HepG2 (cell line): ENCODE measurements at regions not wholly inside any gene's neighbourhood (a gene's known extent, or its start where the extent isn't known, plus 50 kb on each side); places are given as distances from the start of the nearest gene placed in this dataset.

Experiments used
- ATAC-seq: fragments of 200-7000 bp; cut with Tn5 transposase; 3 replicates; pipeline ENCODE4 v1.9.1; 2020; ENCODE audit warnings: mild to moderate bottlenecking, moderate library complexity
- BruUV-seq: library from RNA; stranded (reverse); fragments of 400-500 nt; replicated peaks from 2 replicates; lab custom pipeline; 2021; lab: Mats Ljungman, UMichigan
- CTCF ChIA-PET: fragments of 300-600 bp; formaldehyde crosslinking; extraction: SDS; loops from one replicate; lab custom pipeline; 2021; ENCODE audit warnings: low total read pairs, inconsistent platforms, low intra/inter-chr PET ratio; lab: Yijun Ruan, JAX
- POLR2A ChIA-PET: fragments of 350-600 bp; sonication (Branson Sonifier 250); formaldehyde crosslinking; loops from one replicate; lab custom pipeline; 2020; ENCODE audit warnings: antibody characterized with exemption, inconsistent platforms; lab: Yijun Ruan, JAX
- DNase-seq: peaks from one replicate; pipeline ENCODE4 v3.0.0-alpha.2; 2015; ENCODE audit warnings: low spot score
- FAIRE-seq: peaks from 3 replicates; lab custom pipeline; 2011; peaks lifted over from hg19 to GRCh38; lab: Jason Lieb, UNC
- H2AFZ ChIP-seq: one replicate; pipeline ENCODE4 v1.6.1; 2011; ENCODE audit warnings: low read length, inconsistent platforms
- H3K27ac ChIP-seq: fragments of 300-600 bp; 3 replicates; pipeline ENCODE4 v1.8.0; 2011; ENCODE audit warnings: mixed run types, mild to moderate bottlenecking, mixed read lengths, low read length, inconsistent platforms; ENCODE audit not compliant: insufficient read depth; ENCODE audit errors: extremely low read length
- H3K27me3 ChIP-seq, 2 experiments: fragments of 200-600 bp in 1 of 2; 2 replicates in 1 of 2; 3 replicates in 1 of 2; pipeline versions ENCODE4 v1.6.0 to v1.8.0; 2011; ENCODE audit warnings: low read length in 2 of 2, mild to moderate bottlenecking in 2 of 2, moderate library complexity in 2 of 2, inconsistent platforms in 1 of 2; ENCODE audit not compliant: insufficient read depth in 2 of 2, control insufficient read depth in 1 of 2
- H3K36me3 ChIP-seq, 2 experiments: fragments of 200-600 bp in 1 of 2; replicated peaks in 1 of 2; 2 replicates in 1 of 2; 3 replicates in 1 of 2; pipeline versions ENCODE4 v1.5.1 to v1.8.0; 2011; ENCODE audit warnings: low read length in 2 of 2, inconsistent platforms in 1 of 2; ENCODE audit not compliant: insufficient read depth in 2 of 2, control insufficient read depth in 1 of 2
- H3K4me1 ChIP-seq: 2 replicates; pipeline ENCODE4 v1.5.1; 2012; ENCODE audit warnings: low read length, inconsistent platforms; ENCODE audit not compliant: insufficient read depth
- H3K4me2 ChIP-seq: 2 replicates; pipeline ENCODE4 v1.6.0; 2011; ENCODE audit warnings: low read depth, low read length, inconsistent platforms
- H3K4me3 ChIP-seq, 3 experiments: fragments of 200-600 bp in 1 of 3; sonication (generic), shearing (Covaris generic) in 1 of 3; replicated peaks in 1 of 3; 2 replicates each; pipeline ENCODE4 v1.5.1; 2011 to 2016; ENCODE audit warnings: low read length in 3 of 3, inconsistent platforms in 2 of 3, low read depth in 2 of 3, mild to moderate bottlenecking in 2 of 3, control low read depth in 1 of 3, mixed read lengths in 1 of 3; ENCODE audit not compliant: insufficient read depth in 1 of 3
- H3K79me2 ChIP-seq: one replicate; pipeline ENCODE4 v1.6.1; 2011; ENCODE audit warnings: low read length, inconsistent platforms; ENCODE audit not compliant: insufficient read depth
- H3K9ac ChIP-seq: 2 replicates; pipeline ENCODE4 v1.6.0; 2011; ENCODE audit warnings: mild to moderate bottlenecking, low read depth, low read length, inconsistent platforms; ENCODE audit not compliant: insufficient read depth
- H3K9me3 ChIP-seq: 2 replicates; pipeline ENCODE4 v1.5.1; 2012; ENCODE audit warnings: mild to moderate bottlenecking, low read length
- H4K20me1 ChIP-seq: 2 replicates; pipeline ENCODE4 v1.6.0; 2011; ENCODE audit warnings: inconsistent platforms, mild to moderate bottlenecking, low read length, moderate library complexity; ENCODE audit not compliant: insufficient read depth
- HNRNPL ChIP-seq: fragments of 200-400 bp; formaldehyde crosslinking; IDR thresholded peaks from 2 replicates; pipeline ENCODE4 v1.6.1; 2017; ENCODE audit warnings: mild to moderate bottlenecking, low read depth, low read length
- KDM4B ChIP-seq: sonication (generic); formaldehyde crosslinking; IDR thresholded peaks from 2 replicates; pipeline ENCODE4 v1.4.0; 2020; ENCODE audit warnings: missing genetic modification reagents
- NBN ChIP-seq: fragments of 450-650 bp; conservative IDR thresholded peaks from 2 replicates; pipeline ENCODE4 v1.6.1; 2017
- NPAS2 ChIP-seq: sonication (generic); formaldehyde crosslinking; IDR thresholded peaks from 2 replicates; pipeline ENCODE4 v1.8.0; 2022; ENCODE audit warnings: mild to moderate bottlenecking, missing genetic modification reagents, borderline replicate concordance
- PLRG1 ChIP-seq: fragments of 450-650 bp; conservative IDR thresholded peaks from 2 replicates; pipeline ENCODE4 v1.6.1; 2016
- RNF2 ChIP-seq: fragments of 450-650 bp; conservative IDR thresholded peaks from 2 replicates; pipeline ENCODE4 v1.6.1; 2016; ENCODE audit warnings: low read depth
- ZFX ChIP-seq: sonication (generic); formaldehyde crosslinking; IDR thresholded peaks from 2 replicates; pipeline ENCODE4 v1.4.0; 2020; ENCODE audit warnings: mild to moderate bottlenecking, low read depth, missing genetic modification reagents, moderate library complexity
- ZKSCAN1 ChIP-seq: fragments of 150-350 bp; IDR thresholded peaks from 2 replicates; pipeline ENCODE4 v1.6.1; 2014; ENCODE audit warnings: low read length
- ZNF296 ChIP-seq: sonication (generic); formaldehyde crosslinking; conservative IDR thresholded peaks from 2 replicates; pipeline ENCODE4 v1.5.0; 2020; ENCODE audit warnings: mild to moderate bottlenecking, missing genetic modification reagents
- ZNF746 ChIP-seq: sonication (generic); formaldehyde crosslinking; IDR thresholded peaks from 2 replicates; pipeline ENCODE4 v1.8.0; 2022; ENCODE audit warnings: mild to moderate bottlenecking, missing genetic modification reagents
- ZNF75D ChIP-seq: sonication (generic); formaldehyde crosslinking; IDR thresholded peaks from 2 replicates; pipeline ENCODE4 v1.8.1; 2023; ENCODE audit warnings: missing genetic modification reagents, mild to moderate bottlenecking, borderline replicate concordance
- ZNF766 ChIP-seq: sonication (generic); formaldehyde crosslinking; IDR thresholded peaks from 2 replicates; pipeline ENCODE4 v1.5.0; 2020; ENCODE audit warnings: missing genetic modification reagents, borderline replicate concordance
- ZNF782 ChIP-seq: sonication (generic); formaldehyde crosslinking; IDR thresholded peaks from 2 replicates; pipeline ENCODE4 v1.4.0; 2020; ENCODE audit warnings: missing genetic modification reagents, mild to moderate bottlenecking, borderline replicate concordance
- WGBS: methylation state at CpG from one replicate; pipeline ENCODE4 v1.1.6; 2017; ENCODE audit warnings: low lambda C conversion rate; 5-methylcytosine and 5-hydroxymethylcytosine counted together
- in situ Hi-C: cut with HindIII; loops from 2 replicates; pipeline ENCODE4 v1.10.0; 2017; ENCODE audit warnings: low pct_unique_long_range_greater_than_20kb; ENCODE audit not compliant: extremely low pct_ligation_motif_present
- intact Hi-C: fragments of 100-400 bp; cut with micrococcal nuclease; formaldehyde crosslinking; loops from one replicate; pipeline ENCODE4 v1.10.0; 2022; ENCODE audit not compliant: unreplicated experiment
- TF ChIP-seq, protein P1 (sequence below): sonication (generic); formaldehyde crosslinking; IDR thresholded peaks from 2 replicates; pipeline ENCODE4 v1.4.0; 2020; ENCODE audit warnings: low read depth, mild to moderate bottlenecking, missing genetic modification reagents
- TF ChIP-seq, protein P2 (sequence below): sonication (generic); formaldehyde crosslinking; IDR thresholded peaks from 2 replicates; pipeline ENCODE4 v1.4.0; 2020; ENCODE audit warnings: mild to moderate bottlenecking, missing genetic modification reagents
- TF ChIP-seq, protein P3 (sequence below): IDR thresholded peaks from 2 replicates; pipeline ENCODE4 v1.6.1; 2016; ENCODE audit warnings: low read depth, missing genetic modification reagents, missing compliant biosample characterization

DNA sequence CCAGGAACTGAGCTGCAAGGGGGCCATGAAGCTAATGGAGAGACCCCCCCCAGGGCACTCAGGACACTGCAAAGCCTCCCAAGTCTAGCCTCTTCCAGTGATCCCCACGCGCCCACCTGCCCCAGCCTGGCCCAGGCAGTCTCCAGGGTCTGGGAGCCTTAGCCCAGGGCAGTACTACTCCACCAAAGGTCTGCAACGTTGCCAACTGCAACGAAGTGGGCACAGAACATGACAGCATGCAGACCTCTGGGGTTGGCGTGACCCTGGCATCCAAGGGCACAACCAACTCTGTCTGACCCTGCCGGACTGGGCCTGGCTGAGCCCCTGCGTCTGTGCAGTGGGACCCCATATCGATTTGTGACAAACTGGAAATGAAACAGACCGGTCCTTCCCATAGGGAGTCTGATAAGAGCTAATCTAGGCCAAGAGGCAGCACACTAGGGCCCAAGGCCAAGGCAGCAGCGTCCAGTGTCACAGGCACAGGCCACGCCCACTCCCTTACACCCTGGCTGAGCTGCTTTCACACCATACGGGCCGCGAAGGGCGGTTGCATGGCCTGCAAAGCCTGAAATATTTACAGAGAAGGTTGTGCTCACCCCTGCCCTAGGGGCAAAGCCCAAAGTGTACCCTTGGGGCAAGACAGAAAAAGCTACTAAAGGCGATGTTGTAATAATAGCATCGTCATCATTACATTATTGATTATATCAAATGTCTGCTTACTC lies 76.7 kb downstream of the NCOR2 start (continued):
- TF ChIP-seq NPAS2 (CRISPR knock-in tag): no peak
- TF ChIP-seq KDM4B (CRISPR knock-in tag): no peak

DNA sequence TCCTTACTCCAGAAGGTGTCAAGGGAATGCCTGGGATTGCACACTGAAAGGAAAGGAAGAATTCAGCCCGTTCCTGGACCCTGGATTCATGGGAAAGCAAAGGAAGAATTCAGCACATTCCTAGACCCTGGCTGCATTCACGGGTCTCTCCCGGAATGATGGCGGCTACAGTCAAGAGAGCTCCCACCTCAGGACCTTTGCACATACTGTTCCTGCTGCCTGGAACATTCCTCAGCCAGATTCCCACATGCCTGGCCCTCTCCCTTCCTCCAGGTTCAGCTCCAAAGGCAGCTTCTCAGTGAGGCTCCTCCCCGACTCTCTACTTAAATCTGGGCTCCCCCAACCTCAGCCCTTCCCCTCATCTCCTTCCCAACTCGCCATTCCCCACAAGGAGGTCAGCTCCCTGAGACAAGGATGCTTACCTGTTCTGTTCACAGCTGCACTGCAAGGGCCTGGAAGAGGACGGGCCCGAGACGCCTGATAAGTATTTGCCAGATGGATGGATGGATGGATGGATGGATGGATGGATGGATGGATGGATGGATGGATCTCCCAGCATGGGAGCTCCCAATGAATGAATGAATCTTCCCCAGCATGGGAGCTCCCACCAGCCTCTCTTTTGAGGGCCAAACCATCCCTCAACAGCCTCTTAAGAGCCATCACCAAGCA lies 77.4 kb downstream of the NCOR2 start:
- Histone ChIP-seq H3K27ac (no peak overlapping the region), H3K79me2 (no peaks in the 10 kb centered on the region), H4K20me1 (peaks cover 7% of the 10 kb centered on the region; the same call in 1 of the 2 replicates), H3K27me3 (no peaks in the 10 kb centered on the region; a peak in 1 of 5 replicates), H3K4me3 (no peak overlapping the region), H2AFZ (no peak overlapping the region), H3K9ac (no peak overlapping the region), H3K4me2 (no peak overlapping the region), H3K9me3 (no peaks in the 10 kb centered on the region), H3K4me1 (no peaks in the 10 kb centered on the region), H3K36me3 (peaks cover 15 to 23% of the 10 kb centered on the region in 2 experiments; a peak in 4 of 5 replicates)
- WGBS: 95% methylated on average over 9 of the region's 9 CpGs
- CTCF ChIA-PET: no interaction called here
- FAIRE-seq (no peak), DNase-seq (no peak), ATAC-seq (no peak)
- POLR2A ChIA-PET: no interaction called here
- no TSS peak for BruUV-seq
- intact Hi-C loops: no loop called here
- in situ Hi-C loops: no loop called here
- TF ChIP-seq NBN: no peak
- TF ChIP-seq ZNF766 (CRISPR knock-in tag): no peak
- no peak for TF ChIP-seq ZNF296 (CRISPR knock-in tag)
- TF ChIP-seq RNF2: no peak
- TF ChIP-seq ZFX (CRISPR knock-in tag): no peak
- no peak for TF ChIP-seq ZKSCAN1
- no peak for TF ChIP-seq ZNF75D (CRISPR knock-in tag)
- TF ChIP-seq HNRNPL: no peak
- TF ChIP-seq, protein P1, sequence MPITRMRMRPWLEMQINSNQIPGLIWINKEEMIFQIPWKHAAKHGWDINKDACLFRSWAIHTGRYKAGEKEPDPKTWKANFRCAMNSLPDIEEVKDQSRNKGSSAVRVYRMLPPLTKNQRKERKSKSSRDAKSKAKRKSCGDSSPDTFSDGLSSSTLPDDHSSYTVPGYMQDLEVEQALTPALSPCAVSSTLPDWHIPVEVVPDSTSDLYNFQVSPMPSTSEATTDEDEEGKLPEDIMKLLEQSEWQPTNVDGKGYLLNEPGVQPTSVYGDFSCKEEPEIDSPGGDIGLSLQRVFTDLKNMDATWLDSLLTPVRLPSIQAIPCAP: no peak
- no peak for TF ChIP-seq PLRG1
- TF ChIP-seq, protein P2, sequence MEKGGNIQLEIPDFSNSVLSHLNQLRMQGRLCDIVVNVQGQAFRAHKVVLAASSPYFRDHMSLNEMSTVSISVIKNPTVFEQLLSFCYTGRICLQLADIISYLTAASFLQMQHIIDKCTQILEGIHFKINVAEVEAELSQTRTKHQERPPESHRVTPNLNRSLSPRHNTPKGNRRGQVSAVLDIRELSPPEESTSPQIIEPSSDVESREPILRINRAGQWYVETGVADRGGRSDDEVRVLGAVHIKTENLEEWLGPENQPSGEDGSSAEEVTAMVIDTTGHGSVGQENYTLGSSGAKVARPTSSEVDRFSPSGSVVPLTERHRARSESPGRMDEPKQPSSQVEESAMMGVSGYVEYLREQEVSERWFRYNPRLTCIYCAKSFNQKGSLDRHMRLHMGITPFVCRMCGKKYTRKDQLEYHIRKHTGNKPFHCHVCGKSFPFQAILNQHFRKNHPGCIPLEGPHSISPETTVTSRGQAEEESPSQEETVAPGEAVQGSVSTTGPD (CRISPR knock-in tag): no peak
- TF ChIP-seq ZNF782: no peak
- no peak for TF ChIP-seq ZNF746 (CRISPR knock-in tag)
- TF ChIP-seq, protein P3, sequence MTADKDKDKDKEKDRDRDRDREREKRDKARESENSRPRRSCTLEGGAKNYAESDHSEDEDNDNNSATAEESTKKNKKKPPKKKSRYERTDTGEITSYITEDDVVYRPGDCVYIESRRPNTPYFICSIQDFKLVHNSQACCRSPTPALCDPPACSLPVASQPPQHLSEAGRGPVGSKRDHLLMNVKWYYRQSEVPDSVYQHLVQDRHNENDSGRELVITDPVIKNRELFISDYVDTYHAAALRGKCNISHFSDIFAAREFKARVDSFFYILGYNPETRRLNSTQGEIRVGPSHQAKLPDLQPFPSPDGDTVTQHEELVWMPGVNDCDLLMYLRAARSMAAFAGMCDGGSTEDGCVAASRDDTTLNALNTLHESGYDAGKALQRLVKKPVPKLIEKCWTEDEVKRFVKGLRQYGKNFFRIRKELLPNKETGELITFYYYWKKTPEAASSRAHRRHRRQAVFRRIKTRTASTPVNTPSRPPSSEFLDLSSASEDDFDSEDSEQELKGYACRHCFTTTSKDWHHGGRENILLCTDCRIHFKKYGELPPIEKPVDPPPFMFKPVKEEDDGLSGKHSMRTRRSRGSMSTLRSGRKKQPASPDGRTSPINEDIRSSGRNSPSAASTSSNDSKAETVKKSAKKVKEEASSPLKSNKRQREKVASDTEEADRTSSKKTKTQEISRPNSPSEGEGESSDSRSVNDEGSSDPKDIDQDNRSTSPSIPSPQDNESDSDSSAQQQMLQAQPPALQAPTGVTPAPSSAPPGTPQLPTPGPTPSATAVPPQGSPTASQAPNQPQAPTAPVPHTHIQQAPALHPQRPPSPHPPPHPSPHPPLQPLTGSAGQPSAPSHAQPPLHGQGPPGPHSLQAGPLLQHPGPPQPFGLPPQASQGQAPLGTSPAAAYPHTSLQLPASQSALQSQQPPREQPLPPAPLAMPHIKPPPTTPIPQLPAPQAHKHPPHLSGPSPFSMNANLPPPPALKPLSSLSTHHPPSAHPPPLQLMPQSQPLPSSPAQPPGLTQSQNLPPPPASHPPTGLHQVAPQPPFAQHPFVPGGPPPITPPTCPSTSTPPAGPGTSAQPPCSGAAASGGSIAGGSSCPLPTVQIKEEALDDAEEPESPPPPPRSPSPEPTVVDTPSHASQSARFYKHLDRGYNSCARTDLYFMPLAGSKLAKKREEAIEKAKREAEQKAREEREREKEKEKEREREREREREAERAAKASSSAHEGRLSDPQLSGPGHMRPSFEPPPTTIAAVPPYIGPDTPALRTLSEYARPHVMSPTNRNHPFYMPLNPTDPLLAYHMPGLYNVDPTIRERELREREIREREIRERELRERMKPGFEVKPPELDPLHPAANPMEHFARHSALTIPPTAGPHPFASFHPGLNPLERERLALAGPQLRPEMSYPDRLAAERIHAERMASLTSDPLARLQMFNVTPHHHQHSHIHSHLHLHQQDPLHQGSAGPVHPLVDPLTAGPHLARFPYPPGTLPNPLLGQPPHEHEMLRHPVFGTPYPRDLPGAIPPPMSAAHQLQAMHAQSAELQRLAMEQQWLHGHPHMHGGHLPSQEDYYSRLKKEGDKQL (CRISPR knock-in tag): no peak
